Naive thymus-derived CD8-positive, alpha-beta T cell (primary cell): ENCODE measurements at regions not wholly inside any gene's neighbourhood (a gene's known extent, or its start where the extent isn't known, plus 50 kb on each side); places are given as distances from the start of the nearest gene placed in this dataset.

Experiments used
- ATAC-seq, 2 donors: fragments of 150-1000 bp; cut with Tn5 transposase in 1 of 2; sonication (Bioruptor Pico), chemical (Tn5 transposase) in 1 of 2; 1 replicate in 1 of 2; 2 replicates in 1 of 2; pipeline ENCODE4 v1.10.0; 2021; ENCODE audit warnings: mild to moderate bottlenecking in 2 of 2, moderate library complexity in 2 of 2
- POLR2A ChIA-PET: fragments of 350-600 bp; sonication (Branson Sonifier 250); formaldehyde crosslinking; loops from one replicate; lab custom pipeline; 2021; ENCODE audit warnings: antibody characterized with exemption; lab: Charles Lee
- DNase-seq, 10 donors: peaks; one replicate each; pipeline versions ENCODE4 v3.0.0 to v3.0.0-alpha.2; 2020 to 2022
- H3K27ac Mint-ChIP-seq, 10 donors: one replicate each; pipeline ENCODE4 v1.8.0; 2020 to 2022; ENCODE audit warnings: mild to moderate bottlenecking in 10 of 10, mixed read lengths in 10 of 10, moderate library complexity in 4 of 10, inconsistent platforms in 1 of 10
- H3K27me3 Mint-ChIP-seq, 5 donors: one replicate each; pipeline ENCODE4 v1.8.0; 2021 to 2022; ENCODE audit warnings: mixed read lengths in 5 of 5
- H3K36me3 Mint-ChIP-seq, 3 donors: one replicate each; pipeline ENCODE4 v1.8.0; 2020 to 2022; ENCODE audit warnings: mixed read lengths in 3 of 3, mild to moderate bottlenecking in 2 of 3, inconsistent platforms in 1 of 3
- H3K4me1 Mint-ChIP-seq, 4 donors: one replicate each; pipeline ENCODE4 v1.8.0; 2021 to 2022; ENCODE audit warnings: mixed read lengths in 4 of 4
- H3K4me3 Mint-ChIP-seq, 10 donors: one replicate each; pipeline ENCODE4 v1.8.0; 2020 to 2022; ENCODE audit warnings: mild to moderate bottlenecking in 10 of 10, mixed read lengths in 10 of 10, moderate library complexity in 6 of 10, inconsistent platforms in 1 of 10
- H3K9me3 Mint-ChIP-seq, 9 donors: one replicate each; pipeline ENCODE4 v1.8.0; 2020 to 2022; ENCODE audit warnings: mixed read lengths in 9 of 9, mild to moderate bottlenecking in 3 of 9, inconsistent platforms in 1 of 9, moderate library complexity in 1 of 9

DNA sequence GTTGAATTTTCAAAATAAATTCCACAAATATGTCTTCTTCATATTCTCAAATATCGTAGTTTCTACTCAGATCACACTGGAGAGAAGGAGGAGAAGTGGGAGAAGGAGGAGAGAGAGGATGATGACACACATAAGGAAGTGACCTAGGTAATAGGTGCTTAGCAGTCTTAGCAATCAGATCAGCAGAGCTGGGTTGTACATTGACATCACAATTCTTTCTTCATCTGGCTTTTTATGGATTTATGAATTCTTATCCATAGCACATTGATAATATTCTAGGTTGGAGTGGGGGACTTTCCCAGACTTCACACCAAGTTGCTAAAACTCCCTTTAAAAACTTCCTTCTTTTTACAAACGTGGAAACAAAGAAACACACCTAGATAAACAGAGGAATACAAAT, 86.9 kb downstream of the FGF9 start:
- DNase-seq, result no peak
- Mint-ChIP-seq H3K4me3 (no peak overlapping the region), H3K27ac (no peak overlapping the region), H3K36me3 (no peaks in the 10 kb centered on the region), H3K9me3 (no peaks in the 10 kb centered on the region), H3K4me1 (no peaks in the 10 kb centered on the region), H3K27me3 (peaks cover 1 to 26% (median 7%) of the 10 kb centered on the region in 5 donors)
- ATAC-seq, result no peak
- POLR2A ChIA-PET, result no interaction called here

GRCh38 chr13:21758441-21758840, 87.6 kb downstream of the FGF9 start:
- DNase-seq, result no peak
- H3K36me3 Mint-ChIP-seq, result no peaks in the 10 kb centered on the region
- H3K4me1 Mint-ChIP-seq, result no peaks in the 10 kb centered on the region
- POLR2A ChIA-PET, result no interaction called here
- H3K27ac Mint-ChIP-seq, result no peak overlapping the region
- H3K4me3 Mint-ChIP-seq, result no peak overlapping the region
- no peak for ATAC-seq
- no peaks in the 10 kb centered on the region for H3K9me3 Mint-ChIP-seq
- H3K27me3 Mint-ChIP-seq, result peaks cover 1 to 21% (median 7%) of the 10 kb centered on the region in 5 donors

- Mint-ChIP-seq H3K4me3 (no peak overlapping the region), H3K36me3 (no peaks in the 10 kb centered on the region), H3K4me1 (no peaks in the 10 kb centered on the region), H3K27me3 (peaks cover 1 to 13% (median 7%) of the 10 kb centered on the region in 5 donors), H3K27ac (no peak overlapping the region), H3K9me3 (no peaks in the 10 kb centered on the region)
- ATAC-seq (no peak), DNase-seq (no peak)
- POLR2A ChIA-PET, result no interaction called here
Measured at GRCh38 chr13:21759463-21759862, 88.6 kb downstream of the FGF9 start.

DNA sequence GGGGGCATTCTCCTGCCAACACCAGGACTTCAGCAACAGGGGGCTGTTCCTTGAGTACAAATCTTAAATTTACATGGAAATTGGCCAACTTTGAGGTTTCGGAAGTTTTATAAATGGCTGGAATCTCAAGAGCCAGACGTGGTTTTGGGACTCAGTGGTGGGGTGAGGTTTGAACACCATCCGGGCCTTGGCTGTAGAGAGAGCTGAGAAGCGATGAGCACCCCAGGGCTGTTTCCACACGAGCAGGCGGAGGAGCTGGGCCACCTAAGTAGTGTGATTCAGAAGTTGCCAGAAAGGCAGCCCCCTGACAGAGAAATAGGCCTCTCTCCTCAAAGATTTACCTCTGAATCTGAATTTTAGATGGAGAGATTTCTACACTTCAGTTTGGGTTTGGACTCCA, 89.0 kb downstream of the FGF9 start:
- no peak for DNase-seq
- Mint-ChIP-seq H3K27ac (no peak overlapping the region), H3K4me1 (no peaks in the 10 kb centered on the region), H3K4me3 (no peak overlapping the region), H3K9me3 (no peaks in the 10 kb centered on the region), H3K36me3 (no peaks in the 10 kb centered on the region), H3K27me3 (peaks cover 1 to 12% (median 7%) of the 10 kb centered on the region in 5 donors)
- ATAC-seq, result no peak
- POLR2A ChIA-PET, result no interaction called here

- Mint-ChIP-seq H3K27ac (no peak overlapping the region), H3K27me3 (peaks cover 0 to 6% (median 0%) of the 10 kb centered on the region in 5 donors), H3K4me1 (no peaks in the 10 kb centered on the region), H3K9me3 (no peaks in the 10 kb centered on the region), H3K4me3 (no peak overlapping the region), H3K36me3 (no peaks in the 10 kb centered on the region)
- POLR2A ChIA-PET, result no interaction called here
- no peak for DNase-seq
- ATAC-seq, result no peak
Measured at GRCh38 chr13:21761770-21762169, 90.9 kb downstream of the FGF9 start.

GRCh38 chr13:21762512-21762911, 91.6 kb downstream of the FGF9 start:
- Mint-ChIP-seq H3K4me1 (no peaks in the 10 kb centered on the region), H3K36me3 (no peaks in the 10 kb centered on the region), H3K9me3 (no peaks in the 10 kb centered on the region), H3K27me3 (peaks cover 0 to 5% (median 0%) of the 10 kb centered on the region in 5 donors), H3K4me3 (no peak overlapping the region), H3K27ac (no peak overlapping the region)
- POLR2A ChIA-PET, result no interaction called here
- no peak for DNase-seq
- ATAC-seq, result no peak

DNA sequence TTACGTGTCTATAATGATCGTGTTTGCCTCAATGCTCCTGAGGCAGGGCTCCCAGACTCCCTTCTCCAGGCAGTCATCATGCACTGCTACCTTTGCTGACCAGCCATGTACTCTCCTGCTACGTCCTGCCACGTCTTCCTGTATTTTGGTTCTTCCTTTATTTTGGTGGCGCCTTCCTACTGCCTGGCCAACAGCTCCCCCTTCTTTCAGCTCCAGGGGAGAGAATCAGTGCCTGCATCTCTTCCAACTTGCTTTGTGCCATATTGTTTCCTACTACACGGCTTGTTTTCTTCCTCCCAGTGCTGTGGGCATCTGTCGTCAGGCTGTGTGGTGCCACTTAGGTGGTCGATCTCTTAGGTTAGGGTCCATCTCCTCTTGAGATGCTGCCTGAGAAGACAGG, 96.2 kb downstream of the FGF9 start:
- H3K9me3 Mint-ChIP-seq, result peaks cover 5 to 24% (median 12%) of the 10 kb centered on the region in 9 donors
- ATAC-seq (no peak), DNase-seq (no peak)
- POLR2A ChIA-PET, result no interaction called here
- H3K36me3 Mint-ChIP-seq, result peaks cover 0 to 15% (median 4%) of the 10 kb centered on the region in 3 donors
- H3K4me3 Mint-ChIP-seq, result peak overlapping the region in 1 of 10 donors; percentile 4
- no peaks in the 10 kb centered on the region for H3K4me1 Mint-ChIP-seq
- no peak overlapping the region for H3K27ac Mint-ChIP-seq
- peaks cover 4 to 20% (median 10%) of the 10 kb centered on the region in 5 donors for H3K27me3 Mint-ChIP-seq

DNA sequence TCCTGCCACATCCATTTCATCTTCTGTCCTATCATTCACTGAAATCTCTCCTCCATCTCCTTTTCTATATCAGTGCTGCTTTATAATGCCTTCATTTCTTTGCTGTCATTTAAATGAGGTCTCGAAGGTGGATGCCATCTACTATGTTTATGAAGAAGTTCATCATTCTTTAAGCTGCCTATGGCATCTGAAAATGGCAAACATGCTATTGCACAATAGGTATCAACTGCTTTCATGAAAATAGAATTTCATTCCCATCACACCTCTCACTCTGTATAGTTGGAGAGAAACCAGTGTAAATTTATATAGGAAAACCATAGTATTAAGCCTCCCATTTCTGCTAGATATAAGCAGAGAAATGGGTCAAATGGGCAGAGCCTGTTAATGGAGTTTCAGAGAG, 100.2 kb downstream of the FGF9 start:
- POLR2A ChIA-PET, result no interaction called here
- H3K9me3 Mint-ChIP-seq, result peaks cover 5 to 24% (median 12%) of the 10 kb centered on the region in 9 donors
- no peak overlapping the region for H3K27ac Mint-ChIP-seq
- no peak for ATAC-seq
- no peak overlapping the region for H3K4me3 Mint-ChIP-seq
- DNase-seq, result no peak
- H3K4me1 Mint-ChIP-seq, result no peaks in the 10 kb centered on the region
- H3K36me3 Mint-ChIP-seq, result peaks cover 0 to 19% (median 5%) of the 10 kb centered on the region in 3 donors
- H3K27me3 Mint-ChIP-seq, result peaks cover 10 to 51% (median 18%) of the 10 kb centered on the region in 5 donors

GRCh38 chr13:21777166-21777565, 106.3 kb downstream of the FGF9 start:
- Mint-ChIP-seq H3K36me3 (peaks cover 0 to 12% (median 6%) of the 10 kb centered on the region in 3 donors), H3K4me3 (no peak overlapping the region), H3K4me1 (no peaks in the 10 kb centered on the region), H3K9me3 (peaks cover 0 to 19% (median 5%) of the 10 kb centered on the region in 9 donors), H3K27me3 (peaks cover 4 to 34% (median 7%) of the 10 kb centered on the region in 5 donors), H3K27ac (no peak overlapping the region)
- POLR2A ChIA-PET, result no interaction called here
- ATAC-seq (no peak), DNase-seq (no peak)

GRCh38 chr13:21777813-21778212, 106.9 kb downstream of the FGF9 start:
- POLR2A ChIA-PET, result no interaction called here
- Mint-ChIP-seq H3K4me3 (no peak overlapping the region), H3K9me3 (peaks cover 0 to 19% (median 5%) of the 10 kb centered on the region in 9 donors), H3K27me3 (peaks cover 4 to 28% (median 7%) of the 10 kb centered on the region in 5 donors), H3K4me1 (no peaks in the 10 kb centered on the region), H3K27ac (no peak overlapping the region), H3K36me3 (peaks cover 0 to 12% (median 6%) of the 10 kb centered on the region in 3 donors)
- no peak for DNase-seq
- no peak for ATAC-seq

GRCh38 chr13:21782736-21783135, 111.9 kb downstream of the FGF9 start:
- H3K36me3 Mint-ChIP-seq, result peaks cover 0 to 8% (median 5%) of the 10 kb centered on the region in 3 donors
- DNase-seq, result no peak
- ATAC-seq, result no peak
- peaks cover 0 to 19% (median 5%) of the 10 kb centered on the region in 9 donors for H3K9me3 Mint-ChIP-seq
- POLR2A ChIA-PET, result no interaction called here
- H3K4me1 Mint-ChIP-seq, result no peaks in the 10 kb centered on the region
- H3K4me3 Mint-ChIP-seq, result no peak overlapping the region
- no peak overlapping the region for H3K27ac Mint-ChIP-seq
- peaks cover 0 to 9% (median 1%) of the 10 kb centered on the region in 5 donors for H3K27me3 Mint-ChIP-seq

DNA sequence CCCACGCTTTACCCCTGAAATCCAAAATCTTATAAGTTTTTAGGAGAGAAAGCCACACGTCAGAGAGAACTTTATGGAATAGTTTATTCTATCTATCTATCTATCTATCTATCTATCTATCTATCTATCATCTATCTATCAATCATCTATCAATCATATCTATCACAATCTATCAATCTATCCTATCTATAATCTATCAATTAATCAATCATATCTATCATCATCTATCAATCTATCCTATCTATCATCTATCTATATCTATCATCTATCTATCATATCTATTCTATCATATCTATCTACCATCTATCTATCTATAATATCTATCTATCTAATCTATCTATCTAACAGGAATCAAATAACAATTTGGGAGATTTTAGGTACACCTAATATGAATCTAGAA, 115.1 kb downstream of the FGF9 start:
- ATAC-seq, result no peak
- H3K27ac Mint-ChIP-seq, result no peak overlapping the region

GRCh38 chr13:21796066-21796465, 125.2 kb downstream of the FGF9 start:
- Mint-ChIP-seq H3K36me3 (no peaks in the 10 kb centered on the region), H3K27ac (no peak overlapping the region), H3K4me3 (no peak overlapping the region), H3K9me3 (no peaks in the 10 kb centered on the region), H3K4me1 (peaks cover 0 to 1% (median 0%) of the 10 kb centered on the region in 4 donors), H3K27me3 (peaks cover 0 to 17% (median 4%) of the 10 kb centered on the region in 5 donors)
- ATAC-seq (no peak), DNase-seq (no peak)
- POLR2A ChIA-PET, result no interaction called here

More for the DNA sequence above, 115.1 kb downstream of the FGF9 start:
- POLR2A ChIA-PET, result no interaction called here
- peaks cover 0 to 8% (median 0%) of the 10 kb centered on the region in 9 donors for H3K9me3 Mint-ChIP-seq
- H3K4me3 Mint-ChIP-seq, result no peak overlapping the region
- no peaks in the 10 kb centered on the region for H3K4me1 Mint-ChIP-seq
- H3K36me3 Mint-ChIP-seq, result no peaks in the 10 kb centered on the region
- peaks cover 0 to 10% (median 4%) of the 10 kb centered on the region in 5 donors for H3K27me3 Mint-ChIP-seq
- DNase-seq, result no peak
